Progenitor cell of endocrine pancreas (in vitro differentiated cells): ENCODE measurements at regions not wholly inside any gene's neighbourhood (a gene's known extent, or its start where the extent isn't known, plus 50 kb on each side); places are given as distances from the start of the nearest gene placed in this dataset.

Experiments used
- DNase-seq: peaks from one replicate; pipeline ENCODE4 v3.0.0; 2021; ENCODE audit warnings: low spot score; ENCODE audit not compliant: unreplicated experiment
- H3K27ac Mint-ChIP-seq: 2 replicates; pipeline ENCODE4 v1.8.0; 2021; ENCODE audit warnings: mild to moderate bottlenecking, moderate library complexity, mixed read lengths
- H3K27me3 Mint-ChIP-seq: 2 replicates; pipeline ENCODE4 v1.8.0; 2021; ENCODE audit warnings: mixed read lengths
- H3K36me3 Mint-ChIP-seq: 2 replicates; pipeline ENCODE4 v1.8.0; 2022; ENCODE audit warnings: mixed read lengths; ENCODE audit not compliant: insufficient read depth
- H3K4me1 Mint-ChIP-seq: 2 replicates; pipeline ENCODE4 v1.8.0; 2021; ENCODE audit warnings: low read depth, mixed read lengths
- H3K4me3 Mint-ChIP-seq: 2 replicates; pipeline ENCODE4 v1.8.0; 2021; ENCODE audit warnings: low read depth, mild to moderate bottlenecking, moderate library complexity, mixed read lengths
- H3K9me3 Mint-ChIP-seq: 2 replicates; pipeline ENCODE4 v1.8.0; 2021; ENCODE audit warnings: low read depth, mixed read lengths
- TF ChIP-seq, protein P1 (sequence below): fragments of 200-600 bp; sonication (generic); IDR thresholded peaks from one replicate; pipeline ENCODE4 v1.5.0; 2021; ENCODE audit warnings: antibody characterized with exemption, mild to moderate bottlenecking; ENCODE audit not compliant: unreplicated experiment

DNA sequence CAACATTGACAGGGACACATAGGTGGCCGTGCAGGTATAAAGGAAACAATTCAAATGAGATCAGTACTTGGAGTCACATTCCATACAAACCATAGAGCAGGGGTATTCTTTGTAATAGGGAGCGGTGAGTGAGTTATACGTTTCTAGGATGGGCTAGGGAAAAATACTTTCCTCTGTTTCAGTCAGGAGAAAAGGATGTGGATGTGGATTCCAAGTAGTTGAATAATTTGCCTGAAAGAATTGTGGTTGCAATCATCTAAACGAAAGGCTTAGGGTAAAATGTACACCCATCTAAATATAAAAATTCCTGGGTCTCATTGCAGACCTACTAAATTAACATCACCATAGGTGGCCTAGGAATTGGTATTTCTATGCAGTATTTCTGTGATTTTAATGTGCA lies 270.7 kb upstream of the IGFBP3 start:
- no peaks in the 10 kb centered on the region for H3K4me1 Mint-ChIP-seq
- no peak for DNase-seq
- H3K27ac Mint-ChIP-seq, result no peak overlapping the region
- TF ChIP-seq, protein P1, sequence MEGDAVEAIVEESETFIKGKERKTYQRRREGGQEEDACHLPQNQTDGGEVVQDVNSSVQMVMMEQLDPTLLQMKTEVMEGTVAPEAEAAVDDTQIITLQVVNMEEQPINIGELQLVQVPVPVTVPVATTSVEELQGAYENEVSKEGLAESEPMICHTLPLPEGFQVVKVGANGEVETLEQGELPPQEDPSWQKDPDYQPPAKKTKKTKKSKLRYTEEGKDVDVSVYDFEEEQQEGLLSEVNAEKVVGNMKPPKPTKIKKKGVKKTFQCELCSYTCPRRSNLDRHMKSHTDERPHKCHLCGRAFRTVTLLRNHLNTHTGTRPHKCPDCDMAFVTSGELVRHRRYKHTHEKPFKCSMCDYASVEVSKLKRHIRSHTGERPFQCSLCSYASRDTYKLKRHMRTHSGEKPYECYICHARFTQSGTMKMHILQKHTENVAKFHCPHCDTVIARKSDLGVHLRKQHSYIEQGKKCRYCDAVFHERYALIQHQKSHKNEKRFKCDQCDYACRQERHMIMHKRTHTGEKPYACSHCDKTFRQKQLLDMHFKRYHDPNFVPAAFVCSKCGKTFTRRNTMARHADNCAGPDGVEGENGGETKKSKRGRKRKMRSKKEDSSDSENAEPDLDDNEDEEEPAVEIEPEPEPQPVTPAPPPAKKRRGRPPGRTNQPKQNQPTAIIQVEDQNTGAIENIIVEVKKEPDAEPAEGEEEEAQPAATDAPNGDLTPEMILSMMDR, result no peak
- H3K36me3 Mint-ChIP-seq, result no peaks in the 10 kb centered on the region
- no peak overlapping the region for H3K4me3 Mint-ChIP-seq
- peaks cover 2% of the 10 kb centered on the region for H3K27me3 Mint-ChIP-seq
- no peaks in the 10 kb centered on the region for H3K9me3 Mint-ChIP-seq

DNA sequence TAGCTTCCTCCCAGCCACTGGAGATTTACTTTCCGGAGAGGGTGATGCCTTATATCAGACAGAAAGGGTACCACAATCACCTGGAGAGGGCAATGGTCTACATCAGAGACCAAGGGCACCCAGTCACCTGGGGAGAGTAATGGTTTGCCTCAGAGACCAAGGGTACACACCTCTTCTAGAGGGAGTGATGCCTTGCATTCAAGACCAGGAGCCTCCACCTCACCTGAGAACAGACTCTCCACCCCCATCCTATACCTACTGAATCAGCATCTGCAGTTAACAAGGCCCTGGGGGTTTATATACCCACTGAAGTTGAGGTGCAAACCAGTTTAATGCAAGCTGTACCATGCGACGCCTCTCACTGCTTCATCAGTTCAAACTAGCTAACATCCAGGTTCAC lies 270.2 kb upstream of the IGFBP3 start:
- no peak overlapping the region for H3K27ac Mint-ChIP-seq
- no peak overlapping the region for H3K4me3 Mint-ChIP-seq
- H3K27me3 Mint-ChIP-seq, result peaks cover 2% of the 10 kb centered on the region
- TF ChIP-seq, protein P1, result no peak
- no peaks in the 10 kb centered on the region for H3K36me3 Mint-ChIP-seq
- no peak for DNase-seq
- H3K9me3 Mint-ChIP-seq, result no peaks in the 10 kb centered on the region
- no peaks in the 10 kb centered on the region for H3K4me1 Mint-ChIP-seq

- no peak for DNase-seq
- no peak overlapping the region for H3K27ac Mint-ChIP-seq
- H3K4me1 Mint-ChIP-seq, result no peaks in the 10 kb centered on the region
- no peak overlapping the region for H3K4me3 Mint-ChIP-seq
- no peaks in the 10 kb centered on the region for H3K36me3 Mint-ChIP-seq
- peaks cover 2% of the 10 kb centered on the region for H3K27me3 Mint-ChIP-seq
- TF ChIP-seq, protein P1, result no peak
- no peaks in the 10 kb centered on the region for H3K9me3 Mint-ChIP-seq
Measured at GRCh38 chr7:46189255-46189790, 268.3 kb upstream of the IGFBP3 start.

- peaks cover 9% of the 10 kb centered on the region for H3K9me3 Mint-ChIP-seq
- H3K27ac Mint-ChIP-seq, result no peak overlapping the region
- H3K27me3 Mint-ChIP-seq, result no peaks in the 10 kb centered on the region
- no peaks in the 10 kb centered on the region for H3K4me1 Mint-ChIP-seq
- TF ChIP-seq, protein P1, result no peak
- no peak for DNase-seq
- no peak overlapping the region for H3K4me3 Mint-ChIP-seq
- H3K36me3 Mint-ChIP-seq, result peaks cover 1% of the 10 kb centered on the region
Measured at GRCh38 chr7:46186131-46186530, 265.1 kb upstream of the IGFBP3 start.

GRCh38 chr7:46179061-46179610 lies 258.1 kb upstream of the IGFBP3 start:
- Mint-ChIP-seq H3K27ac (no peak overlapping the region), H3K36me3 (peaks cover 1% of the 10 kb centered on the region), H3K9me3 (peaks cover 15% of the 10 kb centered on the region), H3K27me3 (no peaks in the 10 kb centered on the region), H3K4me1 (no peaks in the 10 kb centered on the region), H3K4me3 (no peak overlapping the region)
- TF ChIP-seq, protein P1, result no peak
- no peak for DNase-seq
